GM12872 (cell line): ENCODE measurements at regions not wholly inside any gene's neighbourhood (a gene's known extent, or its start where the extent isn't known, plus 50 kb on each side); places are given as distances from the start of the nearest gene placed in this dataset.
A peak's percentile ranks its signal among the peaks of the same experiment; 100 is the strongest.

Experiments used
- TF ChIP-seq, protein P1 (sequence below): IDR thresholded peaks from 3 replicates; pipeline ENCODE4 v1.5.1; 2011; ENCODE audit warnings: low read depth, mild to moderate bottlenecking, low read length, moderate library complexity; ENCODE audit not compliant: insufficient read depth

- TF ChIP-seq, protein P1, sequence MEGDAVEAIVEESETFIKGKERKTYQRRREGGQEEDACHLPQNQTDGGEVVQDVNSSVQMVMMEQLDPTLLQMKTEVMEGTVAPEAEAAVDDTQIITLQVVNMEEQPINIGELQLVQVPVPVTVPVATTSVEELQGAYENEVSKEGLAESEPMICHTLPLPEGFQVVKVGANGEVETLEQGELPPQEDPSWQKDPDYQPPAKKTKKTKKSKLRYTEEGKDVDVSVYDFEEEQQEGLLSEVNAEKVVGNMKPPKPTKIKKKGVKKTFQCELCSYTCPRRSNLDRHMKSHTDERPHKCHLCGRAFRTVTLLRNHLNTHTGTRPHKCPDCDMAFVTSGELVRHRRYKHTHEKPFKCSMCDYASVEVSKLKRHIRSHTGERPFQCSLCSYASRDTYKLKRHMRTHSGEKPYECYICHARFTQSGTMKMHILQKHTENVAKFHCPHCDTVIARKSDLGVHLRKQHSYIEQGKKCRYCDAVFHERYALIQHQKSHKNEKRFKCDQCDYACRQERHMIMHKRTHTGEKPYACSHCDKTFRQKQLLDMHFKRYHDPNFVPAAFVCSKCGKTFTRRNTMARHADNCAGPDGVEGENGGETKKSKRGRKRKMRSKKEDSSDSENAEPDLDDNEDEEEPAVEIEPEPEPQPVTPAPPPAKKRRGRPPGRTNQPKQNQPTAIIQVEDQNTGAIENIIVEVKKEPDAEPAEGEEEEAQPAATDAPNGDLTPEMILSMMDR: no peak
Observed at GRCh38 chr13:81021284-81021840, 680.4 kb upstream of the SPRY2 start.

DNA sequence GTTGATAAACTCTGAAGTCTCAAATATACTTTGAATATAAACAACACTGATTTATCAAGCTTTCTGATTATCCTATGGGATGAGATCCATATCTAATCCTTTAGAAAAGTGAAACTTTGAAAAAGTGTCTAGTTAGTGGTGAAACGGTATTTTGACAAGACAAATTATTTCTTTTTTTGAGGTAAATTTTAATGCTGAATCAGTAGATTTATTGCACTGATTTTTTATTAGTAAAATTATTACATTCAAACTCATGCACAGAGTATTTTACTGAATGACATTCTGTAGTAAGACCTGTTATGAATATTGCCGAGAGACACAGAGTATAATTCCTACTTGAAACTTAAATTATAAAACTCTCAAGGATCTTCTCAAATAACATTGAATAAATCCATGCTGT lies 679.1 kb upstream of the SPRY2 start:
- TF ChIP-seq, protein P1: no peak

DNA sequence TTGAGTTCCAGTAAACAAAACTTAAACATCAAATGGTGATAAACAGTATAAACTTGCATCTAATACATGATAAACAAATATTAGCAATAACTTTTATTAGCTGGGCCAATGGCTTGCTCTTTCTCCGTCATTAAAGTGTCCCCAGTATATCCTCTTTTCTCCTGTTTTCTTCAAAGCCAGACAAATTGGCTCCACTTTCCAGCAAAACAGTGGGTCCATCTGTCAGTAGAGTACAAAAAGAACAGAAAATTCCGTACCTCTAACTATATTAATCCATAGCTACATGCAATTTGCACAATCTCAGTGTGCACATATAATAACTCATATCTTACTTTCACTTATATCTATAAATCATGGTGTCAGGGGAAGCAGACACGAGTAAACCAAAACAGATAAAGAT lies 678.0 kb upstream of the SPRY2 start:
- TF ChIP-seq, protein P1: no peak

GRCh38 chr13:81017513-81018152 lies 676.7 kb upstream of the SPRY2 start:
- TF ChIP-seq, protein P1: peak; percentile 47; the same call in 2 of the 3 replicates

DNA sequence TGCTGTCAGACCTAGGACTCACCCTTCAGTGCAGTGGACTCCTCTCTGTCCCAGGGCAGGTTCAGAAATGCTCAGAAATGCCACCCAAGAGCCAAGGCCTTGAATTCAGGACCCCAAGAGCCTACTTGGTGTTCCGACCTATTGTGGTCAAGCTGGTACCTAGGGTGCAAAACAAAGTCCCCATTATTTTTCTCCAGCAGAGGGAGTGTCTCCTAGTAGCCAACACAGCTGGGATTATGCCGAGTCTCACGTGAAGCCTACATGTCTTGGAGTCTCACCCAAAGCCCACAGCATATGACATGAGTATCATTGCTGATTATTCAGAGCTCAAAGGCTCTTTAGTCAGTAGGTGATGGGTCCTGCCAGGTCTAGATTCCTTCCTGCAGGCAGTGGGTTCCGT lies 671.1 kb upstream of the SPRY2 start:
- TF ChIP-seq, protein P1: no peak

GRCh38 chr13:81001828-81002385 lies 661.0 kb upstream of the SPRY2 start:
- TF ChIP-seq, protein P1: no peak

- TF ChIP-seq, protein P1: no peak
Observed at GRCh38 chr13:80989747-80990146, 648.8 kb upstream of the SPRY2 start.
